IMR-90 (cell line): ENCODE measurements at regions not wholly inside any gene's neighbourhood (a gene's known extent, or its start where the extent isn't known, plus 50 kb on each side); places are given as distances from the start of the nearest gene placed in this dataset.

Source experiments
- ATAC-seq: fragments of 200-7000 bp; cut with Tn5 transposase; 2 replicates; pipeline ENCODE4 v1.9.1; 2020; ENCODE audit warnings: low read depth, mild to moderate bottlenecking, moderate library complexity
- BruUV-seq: library from RNA; stranded (reverse); fragments of 400-500 nt; replicated peaks from 2 replicates; lab custom pipeline; 2021; lab: Mats Ljungman, UMichigan
- CTCF ChIA-PET: fragments of 300-600 bp; formaldehyde crosslinking; extraction: SDS; loops from one replicate; lab custom pipeline; 2021; ENCODE audit warnings: antibody characterized with exemption; lab: Yijun Ruan, JAX
- POLR2A ChIA-PET: fragments of 300-600 bp; sonication (Branson Sonifier 250); formaldehyde crosslinking; loops from one replicate; lab custom pipeline; 2022; ENCODE audit warnings: antibody characterized with exemption; ENCODE audit not compliant: unreplicated experiment; lab: Charles Lee
- DNase-seq: peaks from one replicate; pipeline ENCODE4 v3.0.0; 2013
- H2AFZ ChIP-seq: replicated peaks from 2 replicates; pipeline ENCODE3; 2013; ENCODE audit warnings: low read length, mild to moderate bottlenecking; ENCODE audit not compliant: poor library complexity
- H2AK5ac ChIP-seq: 2 replicates; pipeline ENCODE4 v1.6.1; 2013; ENCODE audit warnings: low read depth, low read length, inconsistent platforms
- H2AK9ac ChIP-seq: replicated peaks from 2 replicates; pipeline ENCODE3; 2013; ENCODE audit warnings: mild to moderate bottlenecking, low read depth, low read length, moderate library complexity; ENCODE audit not compliant: poor library complexity
- H2BK120ac ChIP-seq: 2 replicates; pipeline ENCODE4 v1.6.1; 2013; ENCODE audit warnings: low read depth, low read length, inconsistent platforms
- H2BK15ac ChIP-seq: 3 replicates; pipeline ENCODE4 v1.6.1; 2013; ENCODE audit warnings: low read depth, low read length, inconsistent platforms
- H2BK20ac ChIP-seq: 2 replicates; pipeline ENCODE4 v1.6.1; 2013; ENCODE audit warnings: low read depth, mild to moderate bottlenecking, inconsistent platforms, low read length, moderate library complexity
- H2BK5ac ChIP-seq: 2 replicates; pipeline ENCODE4 v1.6.1; 2013; ENCODE audit warnings: mild to moderate bottlenecking, low read depth, low read length, inconsistent platforms; ENCODE audit not compliant: poor library complexity, severe bottlenecking
- H3K14ac ChIP-seq: replicated peaks from 2 replicates; pipeline ENCODE4 v1.6.1; 2013; ENCODE audit warnings: low read depth, low read length, inconsistent platforms
- H3K18ac ChIP-seq: 2 replicates; pipeline ENCODE4 v1.6.1; 2013; ENCODE audit warnings: low read depth, low read length, control low read depth
- H3K23ac ChIP-seq: 2 replicates; pipeline ENCODE4 v1.6.1; 2013; ENCODE audit warnings: low read depth, low read length, inconsistent platforms
- H3K27ac ChIP-seq: 2 replicates; pipeline ENCODE4 v1.5.1; 2013; ENCODE audit warnings: mild to moderate bottlenecking, control low read depth, low read length; ENCODE audit not compliant: insufficient read depth
- H3K27me3 ChIP-seq: 2 replicates; pipeline ENCODE4 v1.6.1; 2013; ENCODE audit warnings: low read length; ENCODE audit not compliant: control insufficient read depth, insufficient read depth
- H3K36me3 ChIP-seq: 2 replicates; pipeline ENCODE4 v1.6.1; 2013; ENCODE audit warnings: low read length, mixed read lengths; ENCODE audit not compliant: control insufficient read depth, insufficient read depth
- H3K4ac ChIP-seq: 2 replicates; pipeline ENCODE4 v1.6.1; 2013; ENCODE audit warnings: low read depth, low read length, inconsistent platforms
- H3K4me1 ChIP-seq: 2 replicates; pipeline ENCODE4 v1.6.1; 2013; ENCODE audit warnings: low read length, mixed read lengths; ENCODE audit not compliant: control insufficient read depth, insufficient read depth
- H3K4me2 ChIP-seq: 2 replicates; pipeline ENCODE4 v1.6.1; 2013; ENCODE audit warnings: low read depth, mild to moderate bottlenecking, control low read depth, low read length, moderate library complexity
- H3K4me3 ChIP-seq: 2 replicates; pipeline ENCODE4 v1.5.1; 2013; ENCODE audit warnings: low read depth, mild to moderate bottlenecking, control low read depth, low read length, moderate library complexity; ENCODE audit not compliant: insufficient read depth
- H3K56ac ChIP-seq: 2 replicates; pipeline ENCODE4 v1.6.1; 2013; ENCODE audit warnings: low read length, inconsistent platforms; ENCODE audit not compliant: insufficient read depth; ENCODE audit errors: extremely low read depth
- H3K79me1 ChIP-seq, 2 experiments: 2 replicates each; pipeline ENCODE4 v1.6.1; 2013; ENCODE audit warnings: low read length in 2 of 2, inconsistent platforms in 1 of 2, low read depth in 1 of 2
- H3K9ac ChIP-seq: 2 replicates; pipeline ENCODE4 v1.6.1; 2013; ENCODE audit warnings: low read depth, low read length, control low read depth
- H3K9me1 ChIP-seq: 2 replicates; pipeline ENCODE4 v1.6.1; 2013; ENCODE audit warnings: low read length, inconsistent platforms; ENCODE audit not compliant: insufficient read depth
- H3K9me3 ChIP-seq: 2 replicates; pipeline ENCODE4 v1.6.1; 2013; ENCODE audit warnings: low read length; ENCODE audit not compliant: control insufficient read depth, insufficient read depth
- H4K20me1 ChIP-seq: 2 replicates; pipeline ENCODE4 v1.6.1; 2013; ENCODE audit warnings: low read length, inconsistent platforms; ENCODE audit not compliant: insufficient read depth
- H4K5ac ChIP-seq: 2 replicates; pipeline ENCODE4 v1.6.1; 2013; ENCODE audit warnings: mild to moderate bottlenecking, low read depth, low read length, control low read depth
- H4K8ac ChIP-seq, 2 experiments: 2 replicates each; pipeline ENCODE4 v1.6.1; 2013; ENCODE audit warnings: low read depth in 2 of 2, low read length in 2 of 2, control low read depth in 1 of 2, inconsistent platforms in 1 of 2
- H4K91ac ChIP-seq: 2 replicates; pipeline ENCODE4 v1.6.1; 2013; ENCODE audit warnings: low read depth, low read length, inconsistent platforms; ENCODE audit not compliant: insufficient read depth
- RAD21 ChIP-seq: IDR thresholded peaks from 2 replicates; pipeline ENCODE4 v1.6.1; 2012; ENCODE audit warnings: low read length, improper control_type of control experiment
- WGBS, 2 experiments: methylation state at CpG; one replicate each; pipeline versions ENCODE4 v1.1.5 to v1.1.7; 2013; ENCODE audit warnings: missing lambda C conversion rate in 2 of 2; ENCODE audit not compliant: insufficient read length in 1 of 2; ENCODE audit errors: extremely low coverage in 2 of 2; 5-methylcytosine and 5-hydroxymethylcytosine counted together
- dilution Hi-C: fragments of 300-500 bp; cut with HindIII; formaldehyde crosslinking; loops from one replicate; pipeline ENCODE4 v1.14.3; 2018; ENCODE audit warnings: low sequenced_read_pairs; ENCODE audit not compliant: unreplicated experiment
- in situ Hi-C: fragments of 300-500 bp; cut with MboI; formaldehyde crosslinking; loops from 3 replicates; pipeline ENCODE4 v1.14.3; 2019; ENCODE audit warnings: low sequenced_read_pairs, inconsistent platforms, mixed read lengths
- intact Hi-C: fragments of 100-400 bp; cut with micrococcal nuclease; formaldehyde crosslinking; loops from 2 replicates; pipeline ENCODE4 v1.10.0; 2022

DNA sequence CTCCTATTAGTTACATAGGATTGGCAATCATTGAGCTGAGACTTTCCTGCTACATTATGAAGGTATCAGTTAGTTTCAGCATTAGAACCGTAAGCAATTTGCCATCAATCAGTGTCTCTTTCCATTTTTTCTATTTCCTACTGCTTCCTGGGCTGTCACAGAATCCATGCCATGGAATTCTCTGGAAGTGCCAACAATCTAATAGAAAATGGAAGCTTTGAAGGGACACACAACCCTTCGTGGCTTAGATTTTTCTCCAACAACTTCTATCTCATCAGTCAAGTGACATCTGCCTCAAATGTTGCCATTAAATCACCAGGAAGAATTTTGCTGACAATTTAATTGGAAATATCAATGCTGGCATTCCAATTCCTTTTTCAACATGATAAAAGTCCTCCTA lies 183.5 kb upstream of the PARD3B start:
- Histone ChIP-seq H3K27ac (no peak overlapping the region), H3K4me2 (no peak overlapping the region), H3K79me1 (no peaks in the 10 kb centered on the region), H2AFZ (no peak overlapping the region), H3K9me3 (no peaks in the 10 kb centered on the region), H3K4me3 (no peak overlapping the region), H3K27me3 (no peaks in the 10 kb centered on the region), H2BK15ac (no peak overlapping the region), H4K20me1 (no peaks in the 10 kb centered on the region), H3K14ac (no peak overlapping the region), H3K4me1 (peaks cover 2% of the 10 kb centered on the region; the same call in 1 of the 2 replicates), H3K23ac (no peak overlapping the region), H3K9me1 (no peaks in the 10 kb centered on the region), H4K5ac (no peak overlapping the region), H2AK9ac (no peak overlapping the region), H3K56ac (no peak overlapping the region), H2AK5ac (no peak overlapping the region), H3K36me3 (no peaks in the 10 kb centered on the region), H3K4ac (no peak overlapping the region), H2BK120ac (no peak overlapping the region), H2BK20ac (no peak overlapping the region), H3K18ac (no peak overlapping the region), H3K9ac (no peak overlapping the region), H4K8ac (no peak overlapping the region), H2BK5ac (no peak overlapping the region), H4K91ac (no peak overlapping the region)
- TF ChIP-seq RAD21 = no peak
- intact Hi-C loops (no loop called here), in situ Hi-C loops (no loop called here), dilution Hi-C loops (no loop called here)
- no TSS peak for BruUV-seq
- ATAC-seq (no peak), DNase-seq (no peak)
- no CpG with 5 or more reads among the region's 2 CpGs for WGBS, 2 experiments
- CTCF ChIA-PET = no interaction called here
- POLR2A ChIA-PET = no interaction called here
